HG02870 (cell line): ENCODE measurements at regions not wholly inside any gene's neighbourhood (a gene's known extent, or its start where the extent isn't known, plus 50 kb on each side); places are given as distances from the start of the nearest gene placed in this dataset.

ENCODE experiments used
- ATAC-seq: cut with Tn5 transposase; IDR thresholded peaks from one replicate; pipeline ENCODE4 v1.9.1; 2021; ENCODE audit warnings: mild to moderate bottlenecking, moderate library complexity; ENCODE audit not compliant: unreplicated experiment

- no peak for ATAC-seq
Measured at GRCh38 chr4:133775881-133776280, 425.7 kb downstream of the PABPC4L start.

- no peak for ATAC-seq
Measured at GRCh38 chr4:133775469-133775868, 426.1 kb downstream of the PABPC4L start.

- ATAC-seq, result no peak
Measured at GRCh38 chr4:133759428-133759827, 442.2 kb downstream of the PABPC4L start.

GRCh38 chr4:133741766-133742165, 459.8 kb downstream of the PABPC4L start:
- ATAC-seq, result no peak

- no peak for ATAC-seq
Measured at GRCh38 chr4:133720001-133720400, 481.6 kb downstream of the PABPC4L start.

- no peak for ATAC-seq
Measured at GRCh38 chr4:133719098-133719497, 482.5 kb downstream of the PABPC4L start.

- no peak for ATAC-seq
Measured at GRCh38 chr4:133714211-133714610, 487.4 kb downstream of the PABPC4L start.

GRCh38 chr4:133713340-133713739, 488.2 kb downstream of the PABPC4L start:
- no peak for ATAC-seq

GRCh38 chr4:133711817-133712216, 489.8 kb downstream of the PABPC4L start:
- no peak for ATAC-seq

GRCh38 chr4:133694416-133694815, 507.2 kb downstream of the PABPC4L start:
- no peak for ATAC-seq

- no peak for ATAC-seq
Measured at GRCh38 chr4:133683967-133684366, 517.6 kb downstream of the PABPC4L start.

- ATAC-seq, result no peak
Measured at GRCh38 chr4:133668061-133668851, 519.2 kb downstream of the PCDH10 start.

- no peak for ATAC-seq
Measured at GRCh38 chr4:133647206-133647605, 498.1 kb downstream of the PCDH10 start.

GRCh38 chr4:133641191-133641590, 492.1 kb downstream of the PCDH10 start:
- ATAC-seq, result no peak

- no peak for ATAC-seq
Measured at GRCh38 chr4:133638751-133639150, 489.7 kb downstream of the PCDH10 start.

- no peak for ATAC-seq
Measured at GRCh38 chr4:133637161-133637560, 488.1 kb downstream of the PCDH10 start.

GRCh38 chr4:133624744-133625143, 475.6 kb downstream of the PCDH10 start:
- ATAC-seq, result no peak

GRCh38 chr4:133623847-133624246, 474.8 kb downstream of the PCDH10 start:
- no peak for ATAC-seq

GRCh38 chr4:133621628-133622027, 472.5 kb downstream of the PCDH10 start:
- ATAC-seq, result no peak

- ATAC-seq, result no peak
Measured at GRCh38 chr4:133620555-133620954, 471.5 kb downstream of the PCDH10 start.

GRCh38 chr4:133618963-133619362, 469.9 kb downstream of the PCDH10 start:
- no peak for ATAC-seq

- no peak for ATAC-seq
Measured at GRCh38 chr4:133600008-133600407, 450.9 kb downstream of the PCDH10 start.

GRCh38 chr4:133598779-133599178, 449.7 kb downstream of the PCDH10 start:
- no peak for ATAC-seq
